CD4-positive, alpha-beta T cell treated with Interleukin-12 subunit alpha and Interleukin-12 subunit beta, for 1 hour (primary cell): ENCODE measurements at regions not wholly inside any gene's neighbourhood (a gene's known extent, or its start where the extent isn't known, plus 50 kb on each side); places are given as distances from the start of the nearest gene placed in this dataset.
"Not testable (repeated sequence)": the region's sequence is repeated elsewhere in the genome, so short reads cannot be mapped to it uniquely, and the experiment has no call there.

Experiments
- DNase-seq: peaks from one replicate; pipeline ENCODE4 v3.0.0-alpha.2; 2020

GRCh38 chr9:97096793-97097192 lies 57.9 kb upstream of the CTSV start:
- no peak for DNase-seq

GRCh38 chr9:97089361-97089760 lies 50.4 kb upstream of the CTSV start:
- DNase-seq = not testable (repeated sequence)
